ENCODE measurements at regions not wholly inside any gene's neighbourhood (a gene's known extent, or its start where the extent isn't known, plus 50 kb on each side); places are given as distances from the start of the nearest gene placed in this dataset.

- no peak for TF ChIP-seq CTCF (conservative IDR thresholded peaks at IDR 0.05; ENCODE audit: low read depth, low read length)
- DNase-seq (ENCODE audit: low read depth) = no peak
- H3K4me3 ChIP-seq (ENCODE audit: low read length) = no peak overlapping the region
Measured at GRCh38 chr19:30853036-30853435, 480.9 kb downstream of the ZNF536 start.

- TF ChIP-seq CTCF (conservative IDR thresholded peaks at IDR 0.05; ENCODE audit: low read depth, low read length) = no peak
- H3K4me3 ChIP-seq (ENCODE audit: low read length) = no peak overlapping the region
- DNase-seq (ENCODE audit: low read depth) = no peak
Measured at GRCh38 chr19:30852168-30852567, 480.0 kb downstream of the ZNF536 start.

- no peak overlapping the region for H3K4me3 ChIP-seq (ENCODE audit: low read length)
- no peak for TF ChIP-seq CTCF (conservative IDR thresholded peaks at IDR 0.05; ENCODE audit: low read depth, low read length)
- DNase-seq (ENCODE audit: low read depth) = no peak
Measured at GRCh38 chr19:30851646-30852045, 479.5 kb downstream of the ZNF536 start.

DNA sequence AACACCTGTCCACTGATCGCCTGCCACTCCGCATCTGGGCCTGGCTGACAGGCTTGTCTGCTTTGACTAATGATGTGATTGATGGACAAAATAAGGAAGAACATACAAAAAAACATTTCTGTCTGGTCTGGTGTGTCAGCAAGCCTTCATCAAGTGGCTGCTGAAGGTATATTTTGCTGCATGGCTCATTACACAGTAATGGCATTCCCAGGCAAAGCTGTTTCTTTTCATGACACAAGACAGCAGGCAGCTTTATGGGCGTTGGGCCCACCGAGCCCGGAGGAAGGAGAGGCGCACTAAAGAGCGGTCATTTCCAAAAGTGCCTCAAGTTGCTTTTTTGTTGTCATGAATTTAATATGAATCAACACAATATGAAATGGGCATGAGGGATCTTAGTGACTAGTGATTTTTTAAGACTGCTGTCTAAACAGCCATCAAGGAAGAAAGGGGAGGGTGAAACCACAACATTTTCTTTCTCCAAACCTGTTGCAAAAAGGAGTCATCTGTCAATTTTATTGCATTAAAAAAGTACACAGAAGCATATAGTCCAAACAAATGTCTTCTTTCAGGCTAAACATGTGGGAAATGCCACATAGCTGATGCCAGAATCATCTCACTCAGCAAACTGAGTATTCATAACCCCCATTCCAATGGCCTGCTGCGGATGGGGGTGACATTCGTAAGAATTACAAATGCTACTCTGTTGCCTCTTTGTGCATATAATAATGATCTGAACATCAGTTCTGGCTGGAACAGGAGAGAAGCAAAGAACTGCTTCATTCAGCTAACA lies 476.6 kb downstream of the ZNF536 start:
- no peak for DNase-seq (ENCODE audit: low read depth)
- H3K4me3 ChIP-seq (ENCODE audit: low read length) = no peak overlapping the region
- TF ChIP-seq CTCF (conservative IDR thresholded peaks at IDR 0.05; ENCODE audit: low read depth, low read length) = no peak

DNA sequence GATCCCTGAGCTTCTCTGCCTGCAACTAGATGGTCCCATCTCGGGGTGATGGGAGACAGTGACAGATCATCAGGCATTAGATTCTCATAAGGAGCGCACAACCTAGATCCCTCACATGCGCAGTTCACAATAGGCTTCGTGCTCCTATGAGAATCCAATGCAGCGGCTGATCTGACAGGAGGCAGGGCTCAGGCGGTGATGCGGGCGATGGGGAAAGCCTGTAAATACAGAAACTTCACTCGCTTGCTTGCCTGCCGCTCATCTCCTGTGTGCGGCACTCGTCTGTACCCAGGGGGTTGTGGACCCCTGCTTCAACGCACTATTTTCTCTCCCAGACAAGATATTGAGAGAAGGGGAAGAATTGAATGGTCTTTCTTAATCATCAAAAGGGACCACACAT lies 473.9 kb downstream of the ZNF536 start:
- H3K4me3 ChIP-seq (ENCODE audit: low read length) = no peak overlapping the region
- no peak for TF ChIP-seq CTCF (conservative IDR thresholded peaks at IDR 0.05; ENCODE audit: low read depth, low read length)
- DNase-seq (ENCODE audit: low read depth) = no peak

- no peak overlapping the region for H3K4me3 ChIP-seq (ENCODE audit: low read length)
- no peak for DNase-seq (ENCODE audit: low read depth)
- no peak for TF ChIP-seq CTCF (conservative IDR thresholded peaks at IDR 0.05; ENCODE audit: low read depth, low read length)
Measured at GRCh38 chr19:30842926-30843325, 470.7 kb downstream of the ZNF536 start.

- TF ChIP-seq CTCF (conservative IDR thresholded peaks at IDR 0.05; ENCODE audit: low read depth, low read length) = no peak
- H3K4me3 ChIP-seq (ENCODE audit: low read length) = no peak overlapping the region
- no peak for DNase-seq (ENCODE audit: low read depth)
Measured at GRCh38 chr19:30841934-30842333, 469.8 kb downstream of the ZNF536 start.
